Esophagus muscularis mucosa (tissue), 4 donors: ENCODE measurements at regions not wholly inside any gene's neighbourhood (a gene's known extent, or its start where the extent isn't known, plus 50 kb on each side); places are given as distances from the start of the nearest gene placed in this dataset.

Experiments
- DNase-seq: peaks from one replicate; pipeline ENCODE4 v3.0.0-alpha.2; 2017; ENCODE audit errors: extremely low spot score
- H3K27ac ChIP-seq, 4 donors: fragments of 200-600 bp; sonication (generic); replicated peaks in 1 of 4; 1 replicate in 3 of 4; 2 replicates in 1 of 4; pipeline ENCODE4 v1.5.1; 2016 to 2019; ENCODE audit warnings: mild to moderate bottlenecking in 1 of 4
- H3K27me3 ChIP-seq, 4 donors: fragments of 200-600 bp; sonication (generic); one replicate each; pipeline versions ENCODE4 v1.5.1 to v1.6.0; 2016 to 2019
- H3K36me3 ChIP-seq, 4 donors: fragments of 200-600 bp; sonication (generic); one replicate each; pipeline ENCODE4 v1.5.1; 2016 to 2019
- H3K4me1 ChIP-seq, 4 donors: fragments of 200-600 bp; sonication (generic); one replicate each; pipeline ENCODE4 v1.5.1; 2016 to 2019
- H3K4me3 ChIP-seq, 4 donors: fragments of 200-600 bp; sonication (generic); 1 replicate in 2 of 4; 2 replicates in 2 of 4; pipeline ENCODE4 v1.5.1; 2016 to 2019; ENCODE audit warnings: mild to moderate bottlenecking in 4 of 4, moderate library complexity in 1 of 4
- H3K9me3 ChIP-seq, 4 donors: fragments of 200-600 bp; sonication (generic); 1 replicate in 3 of 4; 2 replicates in 1 of 4; pipeline ENCODE4 v1.5.1; 2016 to 2019
- EP300 ChIP-seq: sonication (generic); formaldehyde crosslinking; IDR thresholded peaks from one replicate; pipeline ENCODE4 v1.6.1; 2017; ENCODE audit warnings: antibody characterized with exemption
- POLR2A ChIP-seq: fragments of 450-650 bp; IDR thresholded peaks from one replicate; pipeline ENCODE4 v1.6.1; 2017; ENCODE audit warnings: antibody characterized with exemption, moderate library complexity, mild to moderate bottlenecking, low read depth
- POLR2AphosphoS5 ChIP-seq, 2 donors: sonication (generic); formaldehyde crosslinking; IDR thresholded peaks; one replicate each; pipeline ENCODE4 v1.6.1; 2017; ENCODE audit warnings: antibody characterized with exemption in 2 of 2
- WGBS: methylation state at CpG from one replicate; pipeline ENCODE4 v1.1.5; 2018; 5-methylcytosine and 5-hydroxymethylcytosine counted together
- intact Hi-C: fragments of 100-400 bp; cut with DNase I; formaldehyde crosslinking; loops from one replicate; pipeline ENCODE4 v1.15.1; 2023
- TF ChIP-seq, protein P1 (sequence below), 3 experiments: fragments of 200-600 bp in 2 of 3; fragments of 450-650 bp in 1 of 3; sonication (generic) in 2 of 3; IDR thresholded peaks; one replicate each; pipeline ENCODE4 v1.5.1; 2017 to 2019; ENCODE audit warnings: antibody characterized with exemption in 3 of 3, mild to moderate bottlenecking in 2 of 3, moderate library complexity in 1 of 3

DNA sequence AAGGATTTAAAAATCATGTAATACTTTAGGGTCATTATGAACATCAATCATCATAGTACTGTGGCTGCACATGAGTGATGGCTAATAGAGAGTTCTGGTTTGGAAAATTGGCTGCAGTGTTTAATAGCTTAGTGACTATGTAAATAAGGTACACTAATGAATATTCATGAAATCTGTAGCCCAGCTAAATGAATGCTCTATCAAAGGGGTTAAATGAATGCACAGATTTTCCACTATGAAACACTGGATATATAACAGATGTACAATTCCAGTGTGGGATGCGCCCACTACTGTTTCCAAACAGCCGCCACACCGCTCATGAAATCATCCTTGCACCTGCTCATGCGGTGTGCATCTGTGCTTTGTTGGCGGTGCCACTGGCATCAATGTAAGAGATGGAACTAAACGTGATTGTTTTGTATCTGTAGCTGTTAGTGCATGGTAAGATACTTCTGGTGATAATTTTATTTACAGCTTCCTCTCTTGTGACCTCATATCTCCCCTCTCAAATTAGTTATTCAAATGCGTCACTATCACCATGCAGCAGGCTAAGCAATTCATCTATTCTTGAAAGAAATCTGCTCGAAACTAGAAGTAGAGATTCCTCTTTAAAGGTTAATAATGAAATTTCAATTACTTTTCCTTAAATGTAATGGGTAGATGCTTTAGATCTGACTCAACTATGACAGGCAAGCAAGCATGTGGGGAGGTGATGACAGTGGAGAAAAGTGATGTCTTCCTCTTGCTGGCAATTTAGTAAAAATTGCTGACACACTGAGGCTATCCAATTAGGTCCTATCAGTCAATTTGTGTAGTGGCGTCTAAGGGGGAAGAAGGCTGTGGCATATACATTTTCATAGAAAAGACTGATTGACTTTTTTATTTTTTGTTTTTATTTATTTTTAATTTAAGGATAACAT, 433.6 kb downstream of the AEBP2 start:
- H3K27ac ChIP-seq, result no peak overlapping the region

DNA sequence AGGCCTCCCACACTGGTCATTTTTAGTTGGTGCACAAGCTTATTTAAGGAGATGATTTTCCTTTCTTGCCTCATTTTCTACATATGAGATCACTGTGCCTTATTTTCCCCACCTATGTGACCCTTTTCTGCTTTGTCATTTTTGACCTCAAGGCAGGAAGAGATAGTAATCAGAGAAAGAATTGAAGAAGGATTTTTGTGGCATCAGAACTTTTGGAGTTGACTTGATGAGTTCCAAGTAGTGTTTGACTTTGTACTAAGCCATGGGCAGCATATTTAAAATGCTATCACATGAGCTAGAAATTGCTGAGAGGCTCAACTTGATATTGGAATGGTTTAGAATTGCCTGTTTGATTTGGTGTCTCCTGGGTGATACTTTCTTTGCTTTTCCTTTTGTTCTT, 440.8 kb downstream of the AEBP2 start:
- intact Hi-C loops, result no loop called here
- Histone ChIP-seq H3K9me3 (no peaks in the 10 kb centered on the region), H3K36me3 (no peaks in the 10 kb centered on the region), H3K27ac (no peak overlapping the region), H3K4me1 (peaks cover 8 to 41% (median 36%) of the 10 kb centered on the region in 4 donors), H3K4me3 (no peak overlapping the region), H3K27me3 (no peaks in the 10 kb centered on the region)
- no peak for TF ChIP-seq POLR2A
- TF ChIP-seq, protein P1, sequence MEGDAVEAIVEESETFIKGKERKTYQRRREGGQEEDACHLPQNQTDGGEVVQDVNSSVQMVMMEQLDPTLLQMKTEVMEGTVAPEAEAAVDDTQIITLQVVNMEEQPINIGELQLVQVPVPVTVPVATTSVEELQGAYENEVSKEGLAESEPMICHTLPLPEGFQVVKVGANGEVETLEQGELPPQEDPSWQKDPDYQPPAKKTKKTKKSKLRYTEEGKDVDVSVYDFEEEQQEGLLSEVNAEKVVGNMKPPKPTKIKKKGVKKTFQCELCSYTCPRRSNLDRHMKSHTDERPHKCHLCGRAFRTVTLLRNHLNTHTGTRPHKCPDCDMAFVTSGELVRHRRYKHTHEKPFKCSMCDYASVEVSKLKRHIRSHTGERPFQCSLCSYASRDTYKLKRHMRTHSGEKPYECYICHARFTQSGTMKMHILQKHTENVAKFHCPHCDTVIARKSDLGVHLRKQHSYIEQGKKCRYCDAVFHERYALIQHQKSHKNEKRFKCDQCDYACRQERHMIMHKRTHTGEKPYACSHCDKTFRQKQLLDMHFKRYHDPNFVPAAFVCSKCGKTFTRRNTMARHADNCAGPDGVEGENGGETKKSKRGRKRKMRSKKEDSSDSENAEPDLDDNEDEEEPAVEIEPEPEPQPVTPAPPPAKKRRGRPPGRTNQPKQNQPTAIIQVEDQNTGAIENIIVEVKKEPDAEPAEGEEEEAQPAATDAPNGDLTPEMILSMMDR (IDR thresholded peaks at IDR 0.05), result no peak
- TF ChIP-seq POLR2AphosphoS5 (IDR thresholded peaks at IDR 0.05), result no peak
- no peak for TF ChIP-seq EP300
- DNase-seq, result no peak

More for the DNA sequence above, 433.6 kb downstream of the AEBP2 start:
- TF ChIP-seq EP300, result no peak
- TF ChIP-seq POLR2A, result no peak
- TF ChIP-seq, protein P1 (IDR thresholded peaks at IDR 0.05), result no peak
- no peak for TF ChIP-seq POLR2AphosphoS5 (IDR thresholded peaks at IDR 0.05)
- no peak overlapping the region for H3K4me3 ChIP-seq
- 81% methylated on average over 9 of the region's 9 CpGs for WGBS
- no peak for DNase-seq
- peaks cover 0 to 2% (median 0%) of the 10 kb centered on the region in 4 donors for H3K4me1 ChIP-seq
- no peaks in the 10 kb centered on the region for H3K36me3 ChIP-seq
- intact Hi-C loops, result no loop called here
- H3K27me3 ChIP-seq, result no peaks in the 10 kb centered on the region
- no peaks in the 10 kb centered on the region for H3K9me3 ChIP-seq

DNA sequence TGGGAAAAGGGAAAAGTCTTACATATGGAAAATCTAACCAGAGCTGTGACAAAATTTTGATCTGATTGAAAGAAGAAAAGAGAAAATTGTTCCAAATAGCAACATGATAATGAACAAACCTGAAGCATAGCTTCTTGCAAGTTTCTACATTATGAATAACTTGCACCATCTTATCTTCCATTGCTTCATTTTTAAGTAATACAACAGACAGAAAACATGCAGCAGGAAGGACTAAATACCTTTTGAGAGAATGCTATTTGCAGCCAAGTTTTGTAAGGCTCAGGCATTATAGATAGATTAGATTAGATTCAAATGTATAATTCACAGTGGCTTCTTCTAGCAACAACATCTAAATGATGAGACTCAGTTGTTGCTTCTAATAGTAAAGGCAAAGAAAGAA, 441.4 kb downstream of the AEBP2 start:
- DNase-seq, result no peak
- H3K9me3 ChIP-seq, result no peaks in the 10 kb centered on the region
- no peaks in the 10 kb centered on the region for H3K27me3 ChIP-seq
- no peaks in the 10 kb centered on the region for H3K36me3 ChIP-seq
- no peak overlapping the region for H3K27ac ChIP-seq
- TF ChIP-seq POLR2A (no peak), POLR2AphosphoS5 (IDR thresholded peaks at IDR 0.05) (no peak), EP300 (no peak)
- TF ChIP-seq, protein P1 (IDR thresholded peaks at IDR 0.05), result no peak
- intact Hi-C loops, result no loop called here
- no peak overlapping the region for H3K4me3 ChIP-seq
- peaks cover 12 to 47% (median 42%) of the 10 kb centered on the region in 4 donors for H3K4me1 ChIP-seq

DNA sequence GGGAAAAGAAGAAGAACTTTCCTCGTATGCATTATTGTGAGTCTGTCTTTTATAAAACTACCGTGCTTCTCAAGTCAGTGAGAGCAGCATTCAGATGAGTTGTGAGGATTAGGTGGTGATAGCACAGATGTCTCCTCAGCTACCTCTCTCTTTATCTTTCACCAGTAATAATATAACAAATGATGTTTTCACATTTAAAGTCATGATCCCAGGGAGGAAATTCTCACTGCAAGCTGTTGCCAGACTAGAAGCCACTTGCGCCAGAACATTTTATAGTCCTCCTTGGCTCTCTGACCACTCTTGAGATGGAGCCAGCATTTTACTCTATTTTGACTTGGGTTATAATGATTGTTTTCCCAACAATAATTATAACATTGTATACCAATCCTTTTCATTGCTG, 443.1 kb downstream of the AEBP2 start:
- H3K36me3 ChIP-seq, result no peaks in the 10 kb centered on the region
- no peaks in the 10 kb centered on the region for H3K9me3 ChIP-seq
- peak overlapping the region; percentile 53 to 70 (median 64) for H3K27ac ChIP-seq
- DNase-seq, result no peak
- intact Hi-C loops, result no loop called here
- TF ChIP-seq POLR2A, result no peak
- TF ChIP-seq, protein P1 (IDR thresholded peaks at IDR 0.05), result no peak
- no peak for TF ChIP-seq EP300
- TF ChIP-seq POLR2AphosphoS5 (IDR thresholded peaks at IDR 0.05), result no peak
- no peaks in the 10 kb centered on the region for H3K27me3 ChIP-seq
- H3K4me1 ChIP-seq, result peaks cover 14 to 60% (median 52%) of the 10 kb centered on the region in 4 donors
- WGBS, result 32% methylated on average over 3 of the region's 3 CpGs
- no peak overlapping the region for H3K4me3 ChIP-seq
